Stimulated activated CD8-positive, alpha-beta memory T cell treated with anti-CD3 and anti-CD28 coated beads, Interleukin-2, amount 100 ng/mL, for 1 hour (primary cell): ENCODE measurements at regions not wholly inside any gene's neighbourhood (a gene's known extent, or its start where the extent isn't known, plus 50 kb on each side); places are given as distances from the start of the nearest gene placed in this dataset.
"Not testable (repeated sequence)": the region's sequence is repeated elsewhere in the genome, so short reads cannot be mapped to it uniquely, and the experiment has no call there.

ENCODE experiments used
- DNase-seq, 2 donors: peaks; one replicate each; pipeline ENCODE4 v3.0.0-alpha.2; 2020; ENCODE audit warnings: low read depth in 2 of 2

- DNase-seq, result no peak
These were observed 240.4 kb upstream of the RREB1 start for GRCh38 chr6:6867404-6867799.

GRCh38 chr6:6869094-6869493 is 238.7 kb upstream of the RREB1 start:
- DNase-seq, result no peak

DNA sequence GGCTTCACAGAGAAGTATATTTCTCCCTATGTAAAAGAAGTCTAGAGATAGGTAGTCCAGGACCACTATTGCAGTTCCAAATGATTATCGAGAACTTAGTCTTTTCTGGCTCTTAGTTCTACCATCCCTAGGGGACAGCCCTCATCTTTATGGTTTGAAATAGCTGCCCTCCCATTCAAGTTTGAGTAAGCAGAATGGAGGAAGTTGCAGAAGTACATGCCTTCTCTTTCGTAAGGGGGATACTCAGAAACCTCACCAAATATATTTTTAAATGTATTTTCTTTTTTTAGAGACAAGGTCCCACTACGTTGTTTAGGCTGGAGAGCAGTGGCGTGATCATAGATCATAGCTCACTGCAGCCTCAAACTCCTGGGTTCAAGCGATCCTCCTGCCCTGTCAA is 236.8 kb upstream of the RREB1 start:
- DNase-seq, result no peak

DNA sequence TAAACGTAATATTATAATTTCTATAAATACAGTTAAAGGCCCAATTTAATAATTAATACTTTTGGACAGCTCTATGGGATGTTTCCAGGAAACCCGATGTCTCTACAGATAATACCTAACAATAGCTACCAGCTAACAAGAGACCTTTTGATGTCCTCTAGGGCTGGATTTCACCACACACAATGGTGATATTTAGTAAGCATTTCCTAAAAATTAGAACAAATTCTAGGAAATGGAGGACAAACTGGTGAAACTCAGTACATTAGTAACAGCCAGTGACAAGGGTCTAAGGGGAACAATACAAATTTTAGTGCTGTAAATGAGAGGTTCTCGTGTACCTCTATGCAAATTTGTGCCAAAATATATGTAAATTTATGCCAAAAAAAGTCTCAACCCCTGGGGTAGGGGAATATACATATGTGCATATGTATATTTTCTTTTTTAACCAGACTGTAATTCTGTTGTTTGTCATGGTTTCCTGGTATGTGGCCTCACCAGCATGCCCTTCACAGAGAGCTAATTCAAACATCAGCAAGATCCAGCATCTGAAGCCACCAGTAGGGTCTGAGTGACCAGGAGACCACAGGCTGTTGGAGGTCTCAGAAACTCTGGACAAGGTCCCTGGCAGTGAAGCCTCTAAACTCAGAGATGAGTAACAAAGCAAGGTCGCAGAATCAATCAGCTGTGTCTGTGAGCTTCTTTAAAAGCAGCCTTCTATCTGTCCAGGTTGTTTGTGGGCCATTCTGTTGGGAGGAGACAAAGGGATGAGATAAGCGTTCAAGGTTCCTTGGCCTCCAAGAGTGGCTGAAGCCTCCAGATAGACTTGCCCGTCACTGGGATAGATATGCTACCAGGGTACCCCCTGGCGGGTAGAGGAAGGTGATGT is 235.1 kb upstream of the RREB1 start:
- DNase-seq, result no peak

GRCh38 chr6:6873778-6874177 is 234.0 kb upstream of the RREB1 start:
- no peak for DNase-seq

- DNase-seq, result no peak
These were observed 231.8 kb upstream of the RREB1 start for GRCh38 chr6:6875818-6876470.

DNA sequence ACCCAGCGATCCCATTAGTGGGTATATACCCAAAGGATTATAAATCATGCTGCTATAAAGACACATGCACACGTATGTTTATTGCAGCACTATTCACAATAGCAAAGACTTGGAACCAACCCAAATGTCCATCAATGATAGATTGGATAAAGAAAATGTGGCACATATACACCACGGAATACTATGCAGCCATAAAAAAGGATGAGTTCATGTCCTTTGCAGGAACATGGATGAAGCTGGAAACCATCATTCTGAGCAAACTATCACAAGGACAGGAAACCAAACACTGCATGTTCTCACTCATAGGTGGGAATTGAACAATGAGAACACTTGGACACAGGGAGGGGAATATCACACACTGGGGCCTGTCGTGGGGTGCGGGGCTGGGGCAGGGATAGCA is 230.0 kb upstream of the RREB1 start:
- not testable (repeated sequence) for DNase-seq

DNA sequence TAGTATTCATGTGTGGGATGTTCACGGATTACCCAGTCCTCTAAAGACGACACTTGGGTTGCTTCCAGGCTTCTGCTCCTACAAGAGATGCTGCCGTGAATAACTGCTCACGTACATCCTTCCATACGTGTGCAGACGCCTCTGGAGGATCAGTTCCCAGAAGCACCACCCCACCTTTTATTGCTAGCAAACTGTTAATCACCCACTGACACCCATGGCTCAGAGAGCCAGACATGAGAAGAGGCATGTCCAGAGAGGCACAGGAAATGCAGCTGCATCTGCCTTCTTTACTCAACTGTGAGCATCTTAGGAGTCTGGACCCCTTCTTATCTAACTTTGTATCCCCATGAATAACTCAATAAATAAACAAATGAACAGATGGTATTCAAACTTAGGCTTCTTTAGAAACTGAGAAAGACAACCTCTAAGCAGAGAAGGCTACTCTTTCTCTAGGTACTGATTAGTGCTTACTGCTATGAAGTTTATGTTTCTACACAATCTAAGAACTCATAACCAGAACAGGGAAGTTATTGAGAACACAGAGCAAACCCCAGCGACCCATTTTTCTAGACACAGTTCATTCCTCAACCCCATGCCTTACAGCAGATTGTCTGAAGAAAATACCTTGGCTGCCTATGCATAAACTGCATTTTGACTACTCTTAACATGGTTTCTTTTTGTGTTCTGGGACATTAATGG is 228.7 kb upstream of the RREB1 start:
- DNase-seq, result no peak

GRCh38 chr6:6879586-6879974 is 228.2 kb upstream of the RREB1 start:
- DNase-seq, result not testable (repeated sequence)

- no peak for DNase-seq
These were observed 226.9 kb upstream of the RREB1 start for GRCh38 chr6:6880745-6881437.

GRCh38 chr6:6881438-6882225 is 226.1 kb upstream of the RREB1 start:
- no peak for DNase-seq

- no peak for DNase-seq
These were observed 225.2 kb upstream of the RREB1 start for GRCh38 chr6:6882592-6882991.

GRCh38 chr6:6883011-6883410 is 224.8 kb upstream of the RREB1 start:
- DNase-seq, result no peak

GRCh38 chr6:6884193-6884627 is 223.6 kb upstream of the RREB1 start:
- DNase-seq, result no peak

GRCh38 chr6:6884916-6885315 is 222.8 kb upstream of the RREB1 start:
- no peak for DNase-seq

DNA sequence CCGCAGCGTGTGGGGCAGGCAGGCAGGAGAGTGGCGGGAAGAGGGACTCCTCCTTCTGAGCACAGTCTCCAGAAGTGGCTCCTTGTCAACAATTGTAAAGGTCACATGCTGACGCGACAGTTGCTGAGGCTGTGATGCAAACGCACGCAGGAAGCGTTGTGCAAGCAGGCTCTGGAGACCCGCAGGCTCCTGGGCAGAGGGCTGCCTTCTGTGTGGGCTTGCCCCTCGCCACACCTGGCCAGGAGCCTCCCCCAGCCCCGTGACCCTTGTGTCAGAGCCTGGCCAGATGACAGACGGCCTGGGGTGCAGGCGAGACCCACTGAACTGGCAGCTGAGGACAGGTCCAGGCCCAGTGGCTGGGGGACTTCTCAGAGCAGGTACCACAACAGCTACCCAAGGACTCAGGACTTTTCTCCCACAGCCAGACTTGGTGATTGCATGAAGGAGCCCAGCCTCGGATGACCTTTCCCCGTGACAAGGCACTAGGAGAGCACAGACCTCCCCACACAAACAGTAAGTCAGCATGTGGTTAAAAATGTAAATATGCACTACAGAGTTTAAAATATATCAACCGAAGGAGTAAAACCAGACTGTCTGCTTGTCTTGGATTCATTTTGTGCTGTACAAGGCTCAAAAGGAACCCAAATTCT is 222.1 kb upstream of the RREB1 start:
- no peak for DNase-seq

DNA sequence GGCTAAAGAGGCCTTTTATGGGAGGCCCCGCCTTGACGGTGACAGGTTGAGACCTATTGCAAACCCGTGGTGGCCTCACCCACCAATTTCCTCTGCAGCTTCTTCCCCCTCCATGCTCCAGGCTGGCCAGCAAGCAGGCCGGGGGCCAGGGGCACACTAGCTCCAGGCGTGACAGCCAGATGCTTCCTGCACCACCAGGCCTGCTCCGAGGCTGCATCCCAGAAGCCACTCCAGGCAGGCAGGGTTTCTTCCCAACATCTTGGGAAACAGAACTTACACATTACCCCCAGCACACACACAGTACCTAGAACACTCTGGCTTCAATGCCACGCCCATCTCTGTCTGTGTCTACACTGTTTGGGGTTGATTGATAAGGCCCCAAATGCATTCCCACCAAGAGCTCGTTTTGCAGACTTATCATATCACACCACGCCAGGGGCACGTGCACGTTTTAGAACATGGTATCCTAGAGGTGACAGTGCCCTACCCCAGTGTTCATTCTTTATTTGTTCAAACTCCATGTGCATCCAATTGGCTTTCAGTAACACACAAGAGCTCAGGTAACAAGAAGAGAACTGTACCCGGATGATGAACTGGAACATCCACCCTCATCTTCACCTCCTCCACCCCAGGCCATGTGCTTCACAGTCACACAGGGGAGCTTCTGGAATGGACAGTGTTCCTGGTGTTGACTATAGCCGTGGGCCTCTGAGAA is 221.4 kb upstream of the RREB1 start:
- no peak for DNase-seq

- DNase-seq, result no peak
These were observed 220.9 kb upstream of the RREB1 start for GRCh38 chr6:6886886-6887285.

GRCh38 chr6:6889601-6890000 is 218.2 kb upstream of the RREB1 start:
- no peak for DNase-seq

- no peak for DNase-seq
These were observed 217.3 kb upstream of the RREB1 start for GRCh38 chr6:6890400-6890858.
